K562 (cell line): ENCODE measurements at regions not wholly inside any gene's neighbourhood (a gene's known extent, or its start where the extent isn't known, plus 50 kb on each side); places are given as distances from the start of the nearest gene placed in this dataset.

Source experiments
- ATAC-seq: fragments of 200-7000 bp; cut with Tn5 transposase; 3 replicates; pipeline ENCODE4 v1.9.1; 2020; ENCODE audit warnings: moderate library complexity
- BruUV-seq: library from RNA; stranded (reverse); fragments of 400-500 nt; replicated peaks from 2 replicates; lab custom pipeline; 2021; lab: Mats Ljungman, UMichigan
- CTCF ChIA-PET: fragments of 300-600 bp; formaldehyde crosslinking; extraction: SDS; loops from one replicate; lab custom pipeline; 2021; ENCODE audit warnings: low intra/inter-chr PET ratio; lab: Yijun Ruan, JAX
- POLR2A ChIA-PET: fragments of 300-600, 350-650 bp; sonication (Branson Sonifier 250); formaldehyde crosslinking; extraction: SDS; loops from one replicate; lab custom pipeline; 2021; ENCODE audit warnings: antibody characterized with exemption, inconsistent platforms; lab: Yijun Ruan, JAX
- DNase-seq, 4 experiments: peaks; one replicate each; pipeline versions ENCODE4 v3.0.0 to v3.0.0-alpha.2; 2011 to 2018; ENCODE audit warnings: low spot score in 3 of 4, mixed read lengths in 3 of 4; ENCODE audit errors: extremely low read depth in 1 of 4
- FAIRE-seq: peaks from 2 replicates; lab custom pipeline; 2011; peaks lifted over from hg19 to GRCh38; lab: Jason Lieb, UNC
- H2AFZ ChIP-seq: 2 replicates; pipeline ENCODE4 v1.6.0; 2011; ENCODE audit warnings: low read depth, low read length, control low read depth, inconsistent platforms
- H3K27ac ChIP-seq: fragments of 200-600 bp; 3 replicates; pipeline ENCODE4 v1.8.0; 2011; ENCODE audit warnings: low read depth, mild to moderate bottlenecking, control low read depth, inconsistent platforms, low read length, moderate library complexity, mixed read lengths; ENCODE audit errors: extremely low read depth
- H3K27me3 ChIP-seq, 2 experiments: fragments of 300-600 bp in 1 of 2; 2 replicates in 1 of 2; 3 replicates in 1 of 2; pipeline versions ENCODE4 v1.6.0 to v1.8.0; 2011; ENCODE audit warnings: inconsistent platforms in 2 of 2, low read length in 2 of 2, mild to moderate bottlenecking in 1 of 2, mixed read lengths in 1 of 2, moderate library complexity in 1 of 2; ENCODE audit not compliant: control insufficient read depth in 2 of 2, insufficient read depth in 2 of 2
- H3K36me3 ChIP-seq: fragments of 300-600 bp; 3 replicates; pipeline ENCODE4 v1.8.0; 2011; ENCODE audit warnings: mild to moderate bottlenecking, low read length, inconsistent platforms; ENCODE audit not compliant: control insufficient read depth, insufficient read depth
- H3K4me1 ChIP-seq, 2 experiments: fragments of 200-600 bp in 1 of 2; replicated peaks in 1 of 2; 2 replicates in 1 of 2; 3 replicates in 1 of 2; pipeline versions ENCODE4 v1.5.1 to v1.8.0; 2011; ENCODE audit warnings: inconsistent platforms in 2 of 2, low read length in 2 of 2, mild to moderate bottlenecking in 1 of 2, mixed read lengths in 1 of 2, moderate library complexity in 1 of 2; ENCODE audit not compliant: control insufficient read depth in 2 of 2, insufficient read depth in 2 of 2
- H3K4me2 ChIP-seq: 2 replicates; pipeline ENCODE4 v1.6.1; 2011; ENCODE audit warnings: low read length, control low read depth, inconsistent platforms, mixed read lengths; ENCODE audit not compliant: insufficient read depth
- H3K4me3 ChIP-seq: fragments of 200-600 bp; sonication (generic), shearing (Covaris generic); 2 replicates; pipeline ENCODE4 v1.5.1; 2016; ENCODE audit warnings: control low read depth, inconsistent platforms
- H3K79me2 ChIP-seq: fragments of 200-600 bp; 3 replicates; pipeline ENCODE4 v1.8.0; 2011; ENCODE audit warnings: low read length, inconsistent platforms; ENCODE audit not compliant: control insufficient read depth, insufficient read depth
- H3K9ac ChIP-seq, 2 experiments: 2 replicates each; pipeline versions ENCODE4 v1.6.0 to v1.6.1; 2011; ENCODE audit warnings: low read depth in 2 of 2, low read length in 2 of 2, control low read depth in 1 of 2, inconsistent platforms in 1 of 2, mild to moderate bottlenecking in 1 of 2, mixed read lengths in 1 of 2; ENCODE audit not compliant: insufficient read depth in 1 of 2
- H3K9me1 ChIP-seq: one replicate; pipeline ENCODE4 v1.6.0; 2011; ENCODE audit warnings: inconsistent platforms, mild to moderate bottlenecking, low read length, moderate library complexity; ENCODE audit not compliant: control insufficient read depth, insufficient read depth
- H3K9me3 ChIP-seq: replicated peaks from 2 replicates; pipeline ENCODE4 v1.5.1; 2011; ENCODE audit warnings: low read depth, low read length, inconsistent platforms; ENCODE audit not compliant: control insufficient read depth, insufficient read depth
- H4K20me1 ChIP-seq: replicated peaks from 2 replicates; pipeline ENCODE4 v1.6.1; 2011; ENCODE audit warnings: low read length, inconsistent platforms, mixed read lengths; ENCODE audit not compliant: control insufficient read depth, insufficient read depth
- CBFA2T2 ChIP-seq: fragments of 450-650 bp; conservative IDR thresholded peaks from 2 replicates; pipeline ENCODE4 v1.6.1; 2017; ENCODE audit warnings: mild to moderate bottlenecking
- CBX3 ChIP-seq, 2 experiments: IDR thresholded peaks; 1 replicate in 1 of 2; 2 replicates in 1 of 2; pipeline ENCODE4 v1.6.1; 2012; ENCODE audit warnings: inconsistent platforms in 2 of 2, low read length in 2 of 2, borderline replicate concordance in 1 of 2, control low read depth in 1 of 2
- CHD4 ChIP-seq: fragments of 200-600 bp; sonication (generic); IDR thresholded peaks from 3 replicates; pipeline ENCODE4 v1.6.1; 2012; ENCODE audit warnings: low read depth, mild to moderate bottlenecking, mixed read lengths, low read length, inconsistent platforms; ENCODE audit not compliant: insufficient read depth, insufficient replicate concordance, poor library complexity, severe bottlenecking
- CTCF ChIP-seq, 3 experiments: IDR thresholded peaks in 2 of 3; conservative IDR thresholded peaks in 1 of 3; 2 replicates each; pipeline ENCODE4 v1.5.1; 2011 to 2012; ENCODE audit warnings: low read length in 3 of 3, mild to moderate bottlenecking in 3 of 3, control low read depth in 2 of 3, improper control_type of control experiment in 1 of 3, inconsistent platforms in 1 of 3, low read depth in 1 of 3, mixed read lengths in 1 of 3, moderate library complexity in 1 of 3; ENCODE audit not compliant: insufficient read depth in 2 of 3
- HBP1 ChIP-seq: fragments of 450-650 bp; formaldehyde crosslinking; IDR thresholded peaks from 2 replicates; pipeline ENCODE4 v1.4.0; 2022; ENCODE audit warnings: missing genetic modification characterization
- NFXL1 ChIP-seq: fragments of 450-650 bp; formaldehyde crosslinking; IDR thresholded peaks from 2 replicates; pipeline ENCODE4 v1.4.0; 2021; ENCODE audit warnings: mild to moderate bottlenecking
- RAD21 ChIP-seq, 2 experiments: fragments of 250-450 bp in 1 of 2; fragments of 450-650 bp in 1 of 2; sonication (Bioruptor Pico) in 1 of 2; formaldehyde crosslinking in 1 of 2; IDR thresholded peaks in 1 of 2; conservative IDR thresholded peaks in 1 of 2; 2 replicates each; pipeline versions ENCODE4 v1.4.0 to v1.8.0; 2020 to 2022; ENCODE audit warnings: mild to moderate bottlenecking in 2 of 2, moderate library complexity in 1 of 2
- RBFOX2 ChIP-seq: fragments of 200-400 bp; formaldehyde crosslinking; IDR thresholded peaks from 2 replicates; pipeline ENCODE4 v1.6.1; 2017; ENCODE audit warnings: low read depth, mild to moderate bottlenecking, low read length, moderate library complexity
- SAP30 ChIP-seq: fragments of 200-600 bp; sonication (generic); IDR thresholded peaks from 2 replicates; pipeline ENCODE4 v1.6.1; 2012; ENCODE audit warnings: borderline replicate concordance, low read depth, mild to moderate bottlenecking, moderate library complexity, low read length, control low read depth, inconsistent platforms; ENCODE audit not compliant: insufficient read depth, poor library complexity, severe bottlenecking
- TAL1 ChIP-seq: fragments of 450-650 bp; IDR thresholded peaks from 2 replicates; pipeline ENCODE4 v1.6.1; 2016; ENCODE audit warnings: mild to moderate bottlenecking
- U2AF2 ChIP-seq: fragments of 200-400 bp; formaldehyde crosslinking; optimal IDR thresholded peaks from 2 replicates; pipeline ENCODE3; 2017; ENCODE audit warnings: low read depth, mild to moderate bottlenecking, low read length
- ZNF717 ChIP-seq: fragments of 250-450 bp; sonication (Bioruptor Pico); IDR thresholded peaks from 2 replicates; pipeline ENCODE4 v1.5.0; 2021
- WGBS: fragments of 100-300 bp; shearing (Covaris generic); methylation state at CpG from one replicate; pipeline ENCODE4 v1.1.6; 2016; ENCODE audit warnings: low coverage, mixed read lengths; ENCODE audit not compliant: insufficient coverage; ENCODE audit errors: missing lambda C conversion rate; 5-methylcytosine and 5-hydroxymethylcytosine counted together
- in situ Hi-C: fragments of 300-500 bp; cut with MboI; formaldehyde crosslinking; loops from 4 replicates; pipeline ENCODE4 v1.15.0; 2018; ENCODE audit warnings: inconsistent platforms, mixed read lengths
- intact Hi-C: fragments of 100-400 bp; cut with micrococcal nuclease; formaldehyde crosslinking; loops from 2 replicates; pipeline ENCODE4 v1.14.2; 2022

GRCh38 chr14:44287858-44288257, 219.2 kb downstream of the FSCB start:
- in situ Hi-C loops = no loop called here
- H3K4me1 ChIP-seq = no peaks in the 10 kb centered on the region
- no peaks in the 10 kb centered on the region for H3K27me3 ChIP-seq
- no peak overlapping the region for H3K4me3 ChIP-seq
- no peak overlapping the region for H3K27ac ChIP-seq
- FAIRE-seq (no peak), ATAC-seq (no peak), DNase-seq (no peak)
- no peaks in the 10 kb centered on the region for H3K9me3 ChIP-seq
- no peak overlapping the region for H3K9ac ChIP-seq
- H3K79me2 ChIP-seq = no peaks in the 10 kb centered on the region
- intact Hi-C loops = no loop called here
- ChIA-PET POLR2A (no interaction called here), CTCF (no interaction called here)
- H2AFZ ChIP-seq = no peak overlapping the region
- H4K20me1 ChIP-seq = no peaks in the 10 kb centered on the region
- no TSS peak for BruUV-seq
- no peak for TF ChIP-seq TAL1
- TF ChIP-seq U2AF2 = no peak
- H3K36me3 ChIP-seq = no peaks in the 10 kb centered on the region
- H3K9me1 ChIP-seq = no peaks in the 10 kb centered on the region
- H3K4me2 ChIP-seq = no peak overlapping the region
- WGBS = 8% methylated on average over 2 of the region's 2 CpGs

GRCh38 chr14:44286201-44286600, 220.9 kb downstream of the FSCB start:
- no peak for DNase-seq
- Histone ChIP-seq H3K79me2 (no peaks in the 10 kb centered on the region), H3K27ac (no peak overlapping the region), H3K4me1 (no peaks in the 10 kb centered on the region), H3K9me1 (no peaks in the 10 kb centered on the region), H2AFZ (no peak overlapping the region), H3K27me3 (no peaks in the 10 kb centered on the region), H3K9ac (no peak overlapping the region), H4K20me1 (no peaks in the 10 kb centered on the region), H3K9me3 (no peaks in the 10 kb centered on the region), H3K4me3 (no peak overlapping the region), H3K4me2 (no peak overlapping the region), H3K36me3 (no peaks in the 10 kb centered on the region)
- intact Hi-C loops (no loop called here), in situ Hi-C loops (no loop called here)
- CTCF ChIA-PET = no interaction called here
- FAIRE-seq = no peak
- ATAC-seq = no peak
- WGBS = 0% methylated on average over 2 of the region's 2 CpGs
- POLR2A ChIA-PET = no interaction called here
- BruUV-seq = no TSS peak
- TF ChIP-seq CHD4 = no peak
- no peak for TF ChIP-seq CTCF (IDR thresholded peaks at IDR 0.05 in 2 of 3, conservative IDR thresholded peaks at IDR 0.05 in 1 of 3; ENCODE audit: insufficient read depth in 2 of 3, low read depth in 1 of 3, low read length in 3 of 3)
- no peak for TF ChIP-seq RAD21 (CRISPR knock-in tag; conservative IDR thresholded peaks at IDR 0.05 in 1 of 2, IDR thresholded peaks at IDR 0.05 in 1 of 2)
- no peak for TF ChIP-seq CBX3 (IDR thresholded peaks at IDR 0.05; ENCODE audit: borderline replicate concordance in 1 of 2, low read length in 2 of 2)
- no peak for TF ChIP-seq NFXL1 (CRISPR knock-in tag)
- TF ChIP-seq SAP30 = no peak
- TF ChIP-seq HBP1 (CRISPR knock-in tag) = no peak
- TF ChIP-seq CBFA2T2 = no peak
- TF ChIP-seq ZNF717 (CRISPR knock-in tag) = no peak
- TF ChIP-seq RBFOX2 = no peak
